ENCODE measurements at regions not wholly inside any gene's neighbourhood (a gene's known extent, or its start where the extent isn't known, plus 50 kb on each side); places are given as distances from the start of the nearest gene placed in this dataset.

- TF ChIP-seq CTCF (IDR thresholded peaks at IDR 0.05) (no peak), POLR2A (IDR thresholded peaks at IDR 0.05) (no peak)
Observed at GRCh38 chr3:72485641-72486040, 362.6 kb downstream of the SHQ1 start.

Data from right lobe of liver (tissue), 4 donors.